ENCODE measurements at regions not wholly inside any gene's neighbourhood (a gene's known extent, or its start where the extent isn't known, plus 50 kb on each side); places are given as distances from the start of the nearest gene placed in this dataset.

DNA sequence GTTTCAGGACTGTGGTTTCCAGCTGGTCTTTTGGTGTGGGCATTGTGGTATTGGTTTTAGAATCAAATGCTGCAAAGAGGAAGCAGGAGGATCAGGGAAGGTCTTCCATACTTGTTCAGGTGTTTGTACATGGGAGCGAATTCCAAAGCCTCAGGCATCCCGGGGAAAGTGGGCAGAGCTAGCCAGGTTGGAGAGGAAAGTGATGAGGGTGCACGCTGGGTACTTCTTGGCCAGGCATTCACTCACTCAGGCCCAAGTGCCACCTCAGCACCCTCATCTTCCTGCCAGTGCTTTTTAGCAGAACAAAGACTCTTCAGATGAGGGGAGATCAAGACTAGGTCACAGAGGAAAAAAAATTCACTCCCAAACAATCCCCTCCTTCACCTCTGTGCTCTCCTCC, 241.1 kb upstream of the TBX18 start (continued):
- TF ChIP-seq, protein P1, sequence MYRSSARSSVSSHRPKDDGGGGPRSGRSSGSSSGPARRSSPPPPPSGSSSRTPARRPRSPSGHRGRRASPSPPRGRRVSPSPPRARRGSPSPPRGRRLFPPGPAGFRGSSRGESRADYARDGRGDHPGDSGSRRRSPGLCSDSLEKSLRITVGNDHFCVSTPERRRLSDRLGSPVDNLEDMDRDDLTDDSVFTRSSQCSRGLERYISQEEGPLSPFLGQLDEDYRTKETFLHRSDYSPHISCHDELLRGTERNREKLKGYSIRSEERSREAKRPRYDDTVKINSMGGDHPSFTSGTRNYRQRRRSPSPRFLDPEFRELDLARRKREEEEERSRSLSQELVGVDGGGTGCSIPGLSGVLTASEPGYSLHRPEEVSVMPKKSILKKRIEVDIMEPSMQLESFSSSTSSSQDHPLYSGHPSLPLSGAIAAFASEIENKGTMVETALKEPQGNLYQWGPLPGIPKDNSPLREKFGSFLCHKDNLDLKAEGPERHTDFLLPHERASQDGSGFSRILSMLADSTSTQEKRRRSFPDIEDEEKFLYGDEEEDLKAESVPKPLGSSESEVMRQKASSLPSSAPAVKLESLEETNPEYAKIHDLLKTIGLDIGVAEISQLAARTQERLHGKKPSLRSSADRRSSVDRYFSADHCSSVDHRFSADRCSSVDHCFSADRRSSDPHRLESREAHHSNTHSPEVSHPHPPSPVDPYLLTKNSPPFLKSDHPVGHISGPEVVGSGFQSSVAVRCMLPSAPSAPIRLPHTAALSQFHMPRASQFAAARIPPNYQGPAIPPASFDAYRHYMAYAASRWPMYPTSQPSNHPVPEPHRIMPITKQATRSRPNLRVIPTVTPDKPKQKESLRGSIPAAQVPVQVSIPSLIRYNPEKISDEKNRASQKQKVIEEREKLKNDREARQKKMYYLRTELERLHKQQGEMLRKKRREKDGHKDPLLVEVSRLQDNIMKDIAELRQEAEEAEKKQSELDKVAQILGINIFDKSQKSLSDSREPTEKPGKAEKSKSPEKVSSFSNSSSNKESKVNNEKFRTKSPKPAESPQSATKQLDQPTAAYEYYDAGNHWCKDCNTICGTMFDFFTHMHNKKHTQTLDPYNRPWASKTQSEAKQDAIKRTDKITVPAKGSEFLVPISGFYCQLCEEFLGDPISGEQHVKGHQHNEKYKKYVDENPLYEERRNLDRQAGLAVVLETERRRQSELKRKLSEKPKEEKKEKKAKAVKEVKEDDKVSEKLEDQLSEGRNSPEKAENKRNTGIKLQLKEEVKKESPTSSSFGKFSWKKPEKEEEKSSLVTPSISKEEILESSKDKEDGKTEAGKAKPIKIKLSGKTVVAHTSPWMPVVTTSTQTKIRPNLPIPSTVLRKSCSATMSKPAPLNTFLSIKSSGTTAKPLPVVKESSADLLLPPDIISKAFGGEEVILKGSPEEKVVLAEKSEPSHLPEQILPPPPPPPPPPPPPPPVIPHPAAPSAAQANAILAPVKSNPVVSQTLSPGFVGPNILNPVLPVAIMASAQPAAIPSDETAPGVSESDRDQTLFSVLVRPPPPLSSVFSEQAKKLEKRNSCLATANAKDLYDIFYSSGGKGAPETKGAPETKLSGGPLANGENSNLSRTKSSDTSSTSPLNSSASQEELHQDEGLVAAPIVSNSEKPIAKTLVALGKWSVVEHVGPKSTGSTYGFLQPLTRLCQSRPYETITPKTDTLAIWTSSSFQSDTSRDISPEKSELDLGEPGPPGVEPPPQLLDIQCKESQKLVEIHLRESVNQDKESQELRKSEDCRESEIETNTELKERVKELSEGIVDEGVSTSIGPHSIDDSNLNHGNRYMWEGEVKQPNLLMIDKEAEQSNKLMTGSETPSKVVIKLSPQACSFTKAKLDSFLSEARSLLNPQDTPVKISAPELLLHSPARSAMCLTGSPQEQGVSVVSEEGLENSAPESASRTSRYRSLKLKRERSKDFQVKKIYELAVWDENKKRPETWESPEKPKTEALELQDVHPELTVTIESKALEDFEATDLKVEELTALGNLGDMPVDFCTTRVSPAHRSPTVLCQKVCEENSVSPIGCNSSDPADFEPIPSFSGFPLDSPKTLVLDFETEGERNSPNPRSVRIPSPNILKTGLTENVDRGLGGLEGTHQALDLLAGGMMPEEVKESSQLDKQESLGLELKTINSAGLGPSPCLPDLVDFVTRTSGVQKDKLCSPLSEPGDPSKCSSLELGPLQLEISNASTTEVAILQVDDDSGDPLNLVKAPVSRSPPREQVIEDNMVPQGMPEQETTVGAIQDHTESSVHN (IDR thresholded peaks at IDR 0.05; ENCODE audit: borderline replicate concordance in 1 of 2, low read depth in 1 of 2), result no peak
- TF ChIP-seq TAF1 (IDR thresholded peaks at IDR 0.05; ENCODE audit: control insufficient read depth, extremely low read depth, insufficient read depth, low read length, severe bottlenecking), result no peak
- TF ChIP-seq, protein P2, sequence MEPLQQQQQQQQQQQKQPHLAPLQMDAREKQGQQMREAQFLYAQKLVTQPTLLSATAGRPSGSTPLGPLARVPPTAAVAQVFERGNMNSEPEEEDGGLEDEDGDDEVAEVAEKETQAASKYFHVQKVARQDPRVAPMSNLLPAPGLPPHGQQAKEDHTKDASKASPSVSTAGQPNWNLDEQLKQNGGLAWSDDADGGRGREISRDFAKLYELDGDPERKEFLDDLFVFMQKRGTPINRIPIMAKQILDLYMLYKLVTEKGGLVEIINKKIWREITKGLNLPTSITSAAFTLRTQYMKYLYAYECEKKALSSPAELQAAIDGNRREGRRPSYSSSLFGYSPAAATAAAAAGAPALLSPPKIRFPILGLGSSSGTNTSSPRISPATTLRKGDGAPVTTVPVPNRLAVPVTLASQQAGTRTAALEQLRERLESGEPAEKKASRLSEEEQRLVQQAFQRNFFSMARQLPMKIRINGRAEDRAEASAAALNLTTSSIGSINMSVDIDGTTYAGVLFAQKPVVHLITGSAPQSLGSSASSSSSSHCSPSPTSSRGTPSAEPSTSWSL (CRISPR knock-in tag; IDR thresholded peaks at IDR 0.05; ENCODE audit: borderline replicate concordance), result no peak
- TF ChIP-seq, protein P3, sequence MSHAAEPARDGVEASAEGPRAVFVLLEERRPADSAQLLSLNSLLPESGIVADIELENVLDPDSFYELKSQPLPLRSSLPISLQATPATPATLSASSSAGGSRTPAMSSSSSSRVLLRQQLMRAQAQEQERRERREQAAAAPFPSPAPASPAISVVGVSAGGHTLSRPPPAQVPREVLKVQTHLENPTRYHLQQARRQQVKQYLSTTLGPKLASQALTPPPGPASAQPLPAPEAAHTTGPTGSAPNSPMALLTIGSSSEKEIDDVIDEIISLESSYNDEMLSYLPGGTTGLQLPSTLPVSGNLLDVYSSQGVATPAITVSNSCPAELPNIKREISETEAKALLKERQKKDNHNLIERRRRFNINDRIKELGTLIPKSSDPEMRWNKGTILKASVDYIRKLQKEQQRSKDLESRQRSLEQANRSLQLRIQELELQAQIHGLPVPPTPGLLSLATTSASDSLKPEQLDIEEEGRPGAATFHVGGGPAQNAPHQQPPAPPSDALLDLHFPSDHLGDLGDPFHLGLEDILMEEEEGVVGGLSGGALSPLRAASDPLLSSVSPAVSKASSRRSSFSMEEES (CRISPR knock-in tag; IDR thresholded peaks at IDR 0.05), result no peak

Measured in K562 (cell line).